Brain pericyte (primary cell): ENCODE measurements at regions not wholly inside any gene's neighbourhood (a gene's known extent, or its start where the extent isn't known, plus 50 kb on each side); places are given as distances from the start of the nearest gene placed in this dataset.

Experiments
- DNase-seq: peaks from one replicate; pipeline ENCODE4 v3.0.0-alpha.2; 2012; ENCODE audit warnings: low read depth, low spot score

DNA sequence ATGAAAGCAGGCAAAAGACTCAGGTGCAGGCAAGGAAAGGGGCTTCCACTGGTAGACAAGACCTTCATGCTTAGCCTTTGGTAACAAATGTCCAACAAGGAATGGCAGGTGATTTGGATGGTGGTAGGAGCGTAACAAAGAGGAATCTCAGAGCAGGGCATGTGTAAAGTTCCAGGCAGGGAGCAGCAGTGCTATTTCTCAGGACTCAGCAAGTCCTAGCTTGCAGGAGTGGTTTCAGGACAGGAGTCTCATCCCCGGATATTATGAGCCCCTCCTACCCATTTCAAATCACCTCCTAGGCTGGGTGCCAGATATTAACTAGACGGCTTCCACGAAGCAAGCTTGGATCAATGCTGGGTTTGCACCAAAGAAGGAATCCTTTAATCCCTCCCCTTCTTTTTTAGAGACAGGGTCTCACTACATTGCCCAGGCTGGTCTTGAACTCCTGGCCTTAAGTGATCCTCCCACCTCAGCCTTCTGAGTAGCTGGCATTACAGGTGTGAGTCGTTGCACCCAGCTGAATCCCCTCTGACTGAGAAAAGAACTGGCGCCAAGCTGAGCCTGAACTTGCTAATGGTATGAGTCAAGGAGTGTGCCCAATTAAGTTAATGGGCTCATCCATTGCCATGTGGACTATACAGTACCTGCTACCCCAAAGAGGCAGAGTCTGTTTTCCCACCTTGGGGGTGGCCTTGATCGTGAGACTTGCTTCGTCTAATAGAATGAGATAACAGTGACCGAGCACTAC lies 190.3 kb downstream of the ARL4C start:
- DNase-seq, result no peak

DNA sequence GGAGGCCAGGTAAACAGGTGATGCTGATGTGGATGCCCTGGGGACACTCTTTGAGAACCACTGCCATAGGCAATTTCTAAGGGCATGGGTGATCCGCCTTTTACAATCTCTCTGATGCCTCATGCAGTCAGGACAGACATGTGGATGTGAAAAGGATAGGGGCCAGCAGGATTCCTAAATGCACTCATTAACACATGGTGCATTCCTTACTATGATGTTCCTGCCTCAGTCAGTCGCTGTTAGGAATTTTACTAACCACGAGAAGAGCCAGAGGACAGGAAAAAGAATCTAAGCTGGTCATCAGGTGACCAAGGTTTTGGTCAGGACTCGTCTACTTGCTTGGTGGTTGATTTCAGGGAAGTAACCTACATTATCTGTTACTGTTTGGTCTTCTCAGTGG lies 191.0 kb downstream of the ARL4C start:
- no peak for DNase-seq

GRCh38 chr2:234304950-234305349 lies 191.9 kb downstream of the ARL4C start:
- no peak for DNase-seq

- no peak for DNase-seq
These were observed 194.3 kb downstream of the ARL4C start for GRCh38 chr2:234302664-234302991.

- no peak for DNase-seq
These were observed 195.7 kb downstream of the ARL4C start for GRCh38 chr2:234300932-234301823.

DNA sequence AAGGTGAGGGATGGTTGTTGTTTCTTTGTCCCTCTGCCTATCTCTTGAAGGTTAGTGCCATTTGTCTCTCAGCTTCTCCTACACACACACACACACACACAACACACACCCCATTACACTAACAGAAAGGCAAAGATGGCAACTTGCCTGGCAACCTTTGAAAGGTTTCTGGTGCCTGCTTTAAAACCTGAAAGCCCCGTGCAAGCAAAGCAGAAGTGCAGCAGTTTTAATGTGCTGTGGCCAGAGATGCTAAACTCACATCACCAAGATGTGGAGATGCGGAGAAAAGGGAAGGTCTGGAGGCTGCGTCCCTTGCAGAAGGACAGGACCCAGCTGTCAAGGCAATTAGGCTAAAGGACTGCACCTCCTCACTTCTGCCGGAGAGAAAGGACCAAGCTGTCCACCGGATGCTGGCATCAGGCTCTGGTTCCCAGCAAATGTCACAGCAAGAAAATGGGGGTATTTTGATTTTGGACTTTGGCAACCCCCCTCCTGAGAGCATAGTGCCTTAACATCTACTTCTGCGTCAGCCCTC lies 196.4 kb downstream of the ARL4C start:
- no peak for DNase-seq

DNA sequence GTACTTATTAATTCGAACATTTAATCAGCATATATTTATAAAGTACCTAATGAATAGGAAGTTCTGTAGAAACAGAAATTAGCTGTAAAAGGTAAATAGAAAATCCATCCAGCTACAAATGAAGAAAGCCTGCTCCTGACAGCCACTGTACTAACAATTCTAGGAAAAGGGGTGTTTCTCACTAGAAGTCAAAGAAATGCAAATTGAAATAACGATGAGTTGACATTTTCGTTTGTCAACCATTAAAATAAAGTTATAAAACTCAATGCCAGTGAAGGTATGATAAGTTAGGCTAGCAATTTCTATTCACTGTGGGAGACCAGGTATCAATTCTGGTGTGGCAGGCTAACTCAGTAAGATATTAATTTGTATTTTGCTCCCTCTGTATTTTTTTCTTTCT lies 198.0 kb downstream of the ARL4C start:
- no peak for DNase-seq

DNA sequence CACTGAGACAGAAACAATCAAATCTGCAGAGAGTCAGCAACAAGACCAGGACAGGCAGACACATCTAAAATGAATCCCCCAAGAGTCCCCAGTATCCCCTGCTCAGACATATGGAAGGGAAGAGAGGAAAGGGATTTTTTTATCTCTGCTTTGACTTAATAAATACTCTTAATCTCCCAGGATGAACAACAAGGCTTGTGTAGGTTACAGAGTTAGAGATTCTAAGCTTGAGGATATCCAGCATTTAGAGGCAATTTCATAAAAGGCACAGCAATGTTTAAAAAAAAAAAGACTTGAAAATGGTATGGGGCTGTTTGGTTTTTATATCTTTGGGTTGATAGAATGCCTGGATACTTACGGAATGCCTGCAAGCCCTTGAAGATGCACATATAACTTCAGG lies 199.9 kb downstream of the ARL4C start:
- no peak for DNase-seq

- no peak for DNase-seq
These were observed 202.9 kb downstream of the ARL4C start for GRCh38 chr2:234293973-234294372.

GRCh38 chr2:234292962-234293243 lies 204.0 kb downstream of the ARL4C start:
- DNase-seq, result no peak

DNA sequence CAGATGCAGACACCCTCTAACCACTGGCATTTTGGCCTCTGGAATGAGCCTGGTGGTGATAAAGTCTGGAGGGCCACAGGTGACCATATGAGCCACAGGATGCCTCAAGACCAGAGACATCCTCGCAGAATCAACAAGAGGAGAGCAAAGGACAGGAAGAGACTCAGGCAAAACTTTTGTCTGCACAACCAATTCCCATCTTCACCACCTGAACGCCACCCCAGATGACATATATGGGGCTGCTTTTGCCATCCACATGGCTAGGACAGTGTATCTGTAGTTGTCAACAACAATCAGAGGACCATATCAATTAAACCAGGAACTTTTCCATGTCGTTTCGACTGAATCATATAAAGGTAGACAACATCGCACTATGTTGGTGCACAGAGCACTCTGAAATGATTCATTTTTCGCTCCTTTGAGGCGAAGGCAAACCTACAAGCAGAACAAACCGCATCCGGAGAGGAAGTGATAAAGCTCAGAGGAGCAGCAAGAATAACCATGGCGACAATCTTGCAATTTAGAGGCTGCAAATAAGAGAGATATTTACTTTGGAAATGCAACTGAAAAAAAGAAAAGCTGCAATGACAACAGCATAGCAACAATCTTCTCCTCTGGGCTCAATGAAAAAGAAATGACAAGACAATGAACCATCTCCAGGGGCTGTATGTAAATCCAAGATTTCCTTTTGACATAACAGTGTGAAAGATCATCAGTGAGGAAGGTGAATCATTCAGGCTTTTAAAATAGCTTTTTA lies 204.5 kb downstream of the ARL4C start:
- DNase-seq, result no peak

- DNase-seq, result no peak
These were observed 205.1 kb downstream of the ARL4C start for GRCh38 chr2:234291765-234292204.

GRCh38 chr2:234290671-234291070 lies 206.2 kb downstream of the ARL4C start:
- DNase-seq, result no peak

DNA sequence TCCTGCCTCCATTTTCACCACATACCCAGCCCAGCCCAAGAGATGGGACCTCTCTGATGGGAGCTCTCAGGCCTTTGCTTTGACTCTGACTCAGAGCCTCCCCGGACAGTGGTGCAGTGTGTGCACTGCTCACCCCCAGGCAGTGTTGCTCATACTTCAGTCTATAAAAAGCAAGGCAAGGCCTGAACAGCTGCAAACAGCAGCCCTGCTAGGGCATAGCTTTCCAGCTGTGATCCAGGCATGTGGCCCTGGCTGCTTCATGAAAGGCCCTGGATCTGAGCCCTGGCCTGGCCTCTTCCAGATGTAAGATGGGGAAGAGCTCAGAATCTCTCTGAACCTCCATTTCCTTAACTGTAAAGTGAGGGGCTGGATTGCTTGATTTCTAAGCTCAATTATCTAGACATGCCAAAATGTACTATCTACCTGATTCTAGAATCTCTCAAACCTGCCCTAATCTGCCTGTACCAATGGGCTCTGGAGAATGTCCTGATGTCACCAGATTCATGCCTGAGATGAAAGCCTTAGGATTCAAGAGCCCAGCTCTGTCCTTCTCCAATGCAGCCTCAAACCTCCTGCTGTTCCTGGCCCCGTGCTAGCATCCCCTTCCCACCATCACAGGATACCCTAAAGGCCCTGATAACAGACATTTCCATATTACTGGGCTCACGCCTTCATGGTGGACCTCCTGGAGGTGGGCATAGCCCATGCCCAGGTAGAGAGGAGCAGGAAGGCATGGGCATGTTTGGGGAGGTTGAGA lies 206.9 kb downstream of the ARL4C start:
- peak; percentile 65 for DNase-seq

- no peak for DNase-seq
These were observed 207.9 kb downstream of the ARL4C start for GRCh38 chr2:234288974-234289455.

DNA sequence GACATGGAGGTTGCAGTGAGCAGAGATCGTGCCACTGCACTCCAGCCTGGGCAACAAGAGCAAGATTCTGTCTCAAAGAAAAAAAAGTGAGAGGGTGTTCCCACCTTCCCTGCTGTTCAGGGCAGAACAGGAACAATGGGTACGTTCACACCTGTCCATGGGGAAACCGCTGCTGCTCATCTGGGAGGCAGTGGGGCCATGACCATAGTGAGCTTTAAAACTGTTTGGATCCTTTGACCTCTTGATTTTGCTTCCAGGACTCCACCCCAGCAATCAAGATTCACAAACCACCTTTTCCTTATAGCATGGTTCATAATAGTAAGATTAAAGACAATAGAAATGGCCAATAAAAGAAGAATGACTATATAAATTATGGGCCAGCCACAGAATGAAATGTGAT lies 209.2 kb downstream of the ARL4C start:
- no peak for DNase-seq

GRCh38 chr2:234286956-234287355 lies 209.9 kb downstream of the ARL4C start:
- peak; percentile 31 for DNase-seq

- no peak for DNase-seq
These were observed 210.7 kb downstream of the ARL4C start for GRCh38 chr2:234286118-234286598.

DNA sequence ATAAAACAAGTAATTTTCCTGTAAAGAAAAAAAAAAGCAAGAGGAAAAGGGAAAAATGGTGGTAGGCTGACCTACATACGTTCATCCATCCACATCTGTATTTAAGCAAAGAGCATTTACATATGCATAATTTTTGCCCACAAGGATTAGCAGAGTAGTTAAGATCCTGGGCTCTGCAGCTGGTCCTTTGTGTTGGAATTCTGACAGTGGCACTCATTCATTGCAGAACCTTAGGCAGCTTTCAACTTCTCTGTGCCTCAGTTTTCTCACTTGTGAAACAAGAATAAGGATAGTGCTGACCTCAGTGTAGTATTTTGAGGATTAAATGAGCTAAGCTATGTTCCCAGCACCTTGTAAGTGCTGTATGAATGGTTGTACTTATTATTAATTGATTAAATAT lies 211.3 kb downstream of the ARL4C start:
- no peak for DNase-seq

- no peak for DNase-seq
These were observed 217.2 kb downstream of the ARL4C start for GRCh38 chr2:234279637-234280036.

DNA sequence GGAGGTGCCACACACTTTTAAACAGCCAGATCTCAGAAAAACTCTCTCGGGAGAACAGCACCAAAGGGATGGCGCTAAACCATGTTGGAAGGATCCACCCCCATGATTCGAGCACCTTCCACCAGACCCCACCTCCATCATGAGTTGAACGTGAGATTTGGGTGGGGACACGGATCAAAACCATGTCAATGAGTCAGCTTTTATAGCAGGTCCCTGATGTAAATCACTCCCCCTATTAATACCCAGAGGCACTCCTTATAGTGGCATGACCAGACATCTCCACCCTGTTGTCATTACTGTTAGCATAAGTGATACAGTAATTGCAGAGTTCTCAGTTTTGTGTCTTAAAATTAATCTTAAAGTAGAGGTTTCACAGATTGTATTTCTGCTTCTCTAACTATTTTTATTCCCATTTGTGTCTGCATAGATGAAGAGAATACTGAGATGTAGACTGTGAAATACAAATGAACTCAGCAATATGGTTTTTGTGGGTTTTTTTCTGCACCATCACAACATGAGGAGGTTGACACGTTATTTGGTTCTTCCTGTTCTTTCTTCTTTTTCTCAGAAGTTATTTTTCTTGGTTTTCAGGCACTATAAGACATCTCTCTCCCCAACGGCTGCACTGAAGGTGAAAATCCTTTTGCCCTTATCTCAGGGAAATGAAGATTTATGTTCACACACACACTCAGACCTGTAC lies 218.2 kb downstream of the ARL4C start:
- DNase-seq, result no peak
